NOMO-1 treated with DMSO at 0.1 percent for 48 hours (cell line): ENCODE measurements at regions not wholly inside any gene's neighbourhood (a gene's known extent, or its start where the extent isn't known, plus 50 kb on each side); places are given as distances from the start of the nearest gene placed in this dataset.

ENCODE experiments used
- DNase-seq: peaks from one replicate; lab custom pipeline; 2025; ENCODE audit not compliant: unreplicated experiment; lab: John Stamatoyannopoulos, UW

DNA sequence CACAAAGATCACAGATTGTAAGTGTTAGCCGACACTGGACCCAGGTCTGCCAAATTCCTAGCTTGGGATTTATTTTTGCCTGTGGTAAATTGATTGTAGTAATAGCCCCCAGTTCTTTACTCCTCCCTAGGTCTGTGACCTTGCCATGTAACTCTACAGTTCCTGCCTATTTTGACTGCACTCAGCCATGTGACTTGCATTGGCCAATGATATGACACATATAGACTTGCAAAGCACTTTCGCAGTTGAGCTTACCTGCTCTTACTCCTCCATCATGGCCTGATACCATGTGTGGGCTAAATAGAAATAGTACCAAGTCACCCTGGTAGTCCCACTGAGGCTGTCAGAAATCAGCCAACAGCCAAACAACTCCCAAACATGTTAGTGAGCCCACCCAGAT is 240.3 kb downstream of the DUSP6 start:
- DNase-seq = no peak

GRCh38 chr12:89108265-89108664 is 244.0 kb downstream of the DUSP6 start:
- no peak for DNase-seq

DNA sequence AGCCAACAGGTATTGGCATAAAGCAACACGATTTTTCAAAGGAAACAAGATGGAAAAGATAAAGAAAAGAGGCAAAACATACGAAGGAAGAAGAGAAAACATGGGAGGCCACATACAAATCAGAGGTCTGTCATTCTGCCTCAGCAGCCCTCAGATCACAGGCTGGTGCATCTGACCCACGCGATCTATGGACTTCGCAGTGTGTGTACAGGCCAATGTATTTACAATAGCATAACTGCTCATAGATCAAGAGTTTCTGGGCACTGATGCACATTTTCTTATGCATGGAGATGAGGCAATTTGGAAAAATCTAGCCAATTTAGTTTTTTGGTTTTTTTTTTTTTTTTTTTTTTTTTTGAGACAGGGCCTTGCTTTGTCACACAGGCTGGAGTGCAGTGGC is 245.4 kb downstream of the DUSP6 start:
- no peak for DNase-seq

DNA sequence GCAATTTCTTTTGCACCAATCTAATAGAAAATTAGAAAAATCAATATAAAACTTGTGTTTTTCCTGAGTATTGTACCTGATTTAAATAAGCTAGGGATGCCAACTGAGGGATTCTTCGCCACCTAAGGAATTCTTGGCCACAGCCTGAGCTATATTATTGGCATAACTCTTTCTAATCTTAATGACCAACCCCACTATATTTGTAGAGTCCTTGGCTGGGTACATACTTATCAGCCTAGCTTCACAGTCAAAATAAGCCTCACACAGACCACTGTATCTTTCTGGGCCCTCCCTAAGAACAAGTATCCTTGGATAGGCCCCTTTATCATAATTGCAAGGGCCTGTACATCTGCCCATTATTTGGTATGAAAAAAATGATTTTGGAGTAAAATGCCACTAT is 247.1 kb downstream of the DUSP6 start:
- DNase-seq = no peak

GRCh38 chr12:89103831-89104230 is 248.5 kb downstream of the DUSP6 start:
- no peak for DNase-seq

- DNase-seq = no peak
Measured at GRCh38 chr12:89101440-89101839, 250.9 kb downstream of the DUSP6 start.

DNA sequence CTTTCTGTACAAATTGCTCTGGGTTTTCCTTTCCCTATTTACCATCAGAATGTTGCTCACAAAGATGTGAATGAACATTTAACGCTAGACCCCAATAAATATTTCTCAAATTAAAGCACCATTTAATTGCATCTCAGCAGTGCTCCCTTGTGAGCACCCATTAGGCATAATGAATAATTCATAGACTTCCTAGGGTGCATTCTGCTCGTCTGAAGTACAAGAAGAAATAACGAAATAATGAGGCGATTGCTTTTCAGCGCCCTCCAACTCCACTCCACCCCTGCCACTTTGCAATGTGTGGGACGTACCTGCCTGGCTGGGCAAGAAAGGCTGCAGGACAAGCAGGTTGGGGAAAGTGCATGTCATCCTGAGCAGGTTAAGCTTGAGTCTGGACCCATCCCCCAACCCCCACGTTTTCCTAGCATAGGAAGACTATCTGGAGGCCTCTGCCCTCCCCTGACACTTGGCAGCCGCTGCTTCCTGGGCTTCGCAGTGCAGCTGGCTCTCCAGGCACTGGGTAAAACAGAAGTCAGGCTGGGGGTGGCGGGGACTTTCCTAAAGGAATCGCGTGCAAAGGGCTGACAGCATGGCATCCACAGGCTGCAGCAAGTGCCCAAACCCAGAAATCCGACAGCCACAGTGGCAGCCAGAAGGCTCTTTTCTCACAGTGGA is 253.7 kb downstream of the DUSP6 start:
- DNase-seq = no peak

DNA sequence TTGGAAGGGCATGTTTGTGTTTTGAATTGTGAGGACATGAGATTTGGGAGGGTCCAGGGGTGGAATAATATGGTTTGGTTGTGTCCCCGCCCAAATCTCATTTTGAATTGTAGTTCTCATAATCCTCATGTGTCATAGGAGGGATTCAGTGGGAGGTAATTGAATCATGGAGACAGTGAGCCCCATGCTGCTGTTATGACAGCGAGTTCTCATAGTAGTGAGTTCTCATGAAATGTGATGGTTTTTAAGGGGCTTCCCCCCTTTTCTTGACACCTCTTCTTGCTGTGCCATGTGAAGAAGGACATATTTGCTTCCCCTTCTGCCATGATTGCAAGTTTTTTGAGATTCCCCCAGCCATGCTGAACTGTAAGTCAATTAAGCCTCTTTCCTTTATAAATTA is 260.0 kb downstream of the DUSP6 start:
- DNase-seq = no peak

- DNase-seq = no peak
Measured at GRCh38 chr12:89091293-89091841, 260.9 kb downstream of the DUSP6 start.

GRCh38 chr12:89089264-89089663 is 263.0 kb downstream of the DUSP6 start:
- no peak for DNase-seq

DNA sequence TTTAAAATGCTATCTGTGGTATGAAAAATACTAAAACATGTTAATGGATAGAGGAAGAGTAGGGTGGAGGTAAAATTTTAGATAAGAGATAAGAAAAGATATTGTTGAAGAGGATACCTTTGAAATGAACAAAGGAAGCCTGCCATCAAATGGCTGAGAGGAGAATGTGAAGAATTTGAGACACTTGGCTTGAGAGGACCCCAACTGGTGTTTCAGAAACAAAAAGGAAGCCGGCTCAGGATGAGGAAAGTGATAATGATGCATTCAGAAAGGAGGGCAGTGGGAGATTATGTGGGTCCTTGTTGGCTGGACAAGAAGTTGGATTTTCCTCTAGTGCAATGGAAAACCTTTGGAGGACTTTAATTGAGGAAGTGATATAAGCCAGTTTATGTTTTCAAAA is 264.4 kb downstream of the DUSP6 start:
- DNase-seq = no peak

GRCh38 chr12:89087149-89087825 is 265.0 kb downstream of the DUSP6 start:
- no peak for DNase-seq

- no peak for DNase-seq
Measured at GRCh38 chr12:89085421-89085820, 266.9 kb downstream of the DUSP6 start.

- DNase-seq = no peak
Measured at GRCh38 chr12:89084751-89085150, 267.6 kb downstream of the DUSP6 start.

GRCh38 chr12:89083491-89083890 is 268.8 kb downstream of the DUSP6 start:
- DNase-seq = no peak

DNA sequence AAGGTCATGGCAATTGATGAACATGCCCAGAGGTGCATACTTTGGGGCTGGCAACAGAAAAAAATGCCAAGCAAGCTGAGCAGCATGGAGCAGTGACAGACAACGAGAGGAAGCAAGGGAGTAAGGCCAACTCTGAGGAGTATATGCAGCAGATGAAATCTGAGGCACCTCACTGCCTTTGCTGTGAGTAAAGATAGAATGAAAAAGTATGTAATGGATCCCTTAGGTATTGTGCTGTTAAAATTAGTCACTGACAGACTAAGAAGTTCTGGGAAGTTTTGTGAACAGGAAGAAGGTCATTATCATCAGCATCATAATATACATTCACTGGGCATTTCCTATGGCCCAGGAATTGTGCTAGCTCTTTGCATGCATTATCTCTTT is 269.9 kb downstream of the DUSP6 start:
- DNase-seq = no peak

- no peak for DNase-seq
Measured at GRCh38 chr12:89081719-89082369, 270.5 kb downstream of the DUSP6 start.

DNA sequence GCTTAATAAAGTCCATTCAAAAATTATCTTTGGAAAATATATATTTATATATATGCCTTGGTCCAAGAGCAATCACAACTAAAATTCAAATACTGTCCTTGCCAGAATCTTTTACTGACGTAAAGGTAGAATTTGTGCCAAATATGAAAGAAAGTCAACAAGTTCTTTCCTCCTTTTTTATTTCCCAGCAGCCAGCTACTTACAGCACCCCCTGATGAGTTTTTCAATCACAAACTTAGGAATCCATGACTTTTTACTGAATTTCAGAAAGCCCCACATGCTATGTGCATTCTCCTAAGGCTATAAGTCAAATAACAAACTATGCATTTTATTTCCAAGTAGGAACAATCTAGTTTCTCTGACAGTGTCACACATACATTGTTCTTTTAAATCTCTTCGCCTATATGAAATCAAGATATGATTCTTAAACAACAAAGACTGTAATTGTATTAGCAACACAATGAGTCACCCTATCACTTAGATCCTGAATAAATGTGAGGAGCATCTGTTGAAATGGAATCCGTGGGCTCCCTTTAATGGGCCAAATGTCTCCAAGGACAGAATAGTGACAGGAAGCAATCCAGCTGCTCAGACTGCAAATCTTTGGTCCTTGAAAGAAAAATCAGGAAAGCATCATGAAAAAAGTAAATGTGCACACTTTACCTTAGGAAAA is 271.4 kb downstream of the DUSP6 start:
- no peak for DNase-seq

GRCh38 chr12:89075880-89076540 is 276.3 kb downstream of the DUSP6 start:
- DNase-seq = no peak

- DNase-seq = no peak
Measured at GRCh38 chr12:89073659-89074058, 278.6 kb downstream of the DUSP6 start.

DNA sequence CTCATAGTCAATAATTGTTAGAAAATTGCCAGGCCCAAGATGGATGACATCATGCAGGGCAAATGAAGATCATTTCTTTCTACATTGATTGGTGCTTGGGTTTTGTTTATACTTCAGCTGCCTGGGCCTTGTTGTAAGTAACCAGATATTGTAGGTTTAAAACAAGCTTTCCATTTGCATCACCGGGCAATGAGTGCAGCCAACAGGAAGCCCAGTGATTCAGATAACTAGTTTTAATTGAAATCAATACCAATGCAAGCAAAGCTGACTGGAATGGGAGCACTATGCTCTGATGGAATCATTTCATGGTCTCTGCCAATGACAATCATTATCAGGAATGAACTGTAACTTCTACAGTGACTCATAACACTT is 279.3 kb downstream of the DUSP6 start:
- no peak for DNase-seq
